ENCODE measurements at regions not wholly inside any gene's neighbourhood (a gene's known extent, or its start where the extent isn't known, plus 50 kb on each side); places are given as distances from the start of the nearest gene placed in this dataset.
"Not testable (repeated sequence)": the region's sequence is repeated elsewhere in the genome, so short reads cannot be mapped to it uniquely, and the experiment has no call there.

DNA sequence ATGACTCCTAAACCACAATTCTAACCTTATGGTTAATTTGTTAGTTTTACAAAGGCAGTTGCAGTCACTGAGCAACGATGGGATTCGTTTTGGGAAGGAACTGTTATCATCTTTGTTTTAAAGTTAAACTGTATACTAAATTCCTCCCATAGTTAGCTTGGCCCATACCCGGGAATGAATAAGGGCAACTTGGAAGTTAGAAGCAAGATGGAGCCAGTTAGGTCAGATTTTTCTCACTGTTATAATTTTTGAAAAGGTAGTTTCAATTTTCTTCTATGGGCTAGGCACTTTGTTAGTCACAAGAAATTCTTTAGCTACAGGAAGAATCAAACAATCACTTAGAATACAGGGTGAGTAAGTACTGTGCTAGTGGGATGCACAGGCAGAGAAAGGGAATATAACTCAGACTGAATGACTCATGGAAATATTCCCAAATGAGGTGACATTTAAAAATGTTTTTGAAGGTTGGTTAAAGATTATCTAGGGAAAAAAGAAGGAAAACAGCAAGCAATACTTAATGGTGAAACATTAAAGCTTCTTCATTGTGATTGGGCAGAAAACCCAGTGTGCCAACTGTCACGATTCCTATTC, 153.6 kb downstream of the MAGEB17 start:
- no peak for DNase-seq (ENCODE audit: low read depth)

DNA sequence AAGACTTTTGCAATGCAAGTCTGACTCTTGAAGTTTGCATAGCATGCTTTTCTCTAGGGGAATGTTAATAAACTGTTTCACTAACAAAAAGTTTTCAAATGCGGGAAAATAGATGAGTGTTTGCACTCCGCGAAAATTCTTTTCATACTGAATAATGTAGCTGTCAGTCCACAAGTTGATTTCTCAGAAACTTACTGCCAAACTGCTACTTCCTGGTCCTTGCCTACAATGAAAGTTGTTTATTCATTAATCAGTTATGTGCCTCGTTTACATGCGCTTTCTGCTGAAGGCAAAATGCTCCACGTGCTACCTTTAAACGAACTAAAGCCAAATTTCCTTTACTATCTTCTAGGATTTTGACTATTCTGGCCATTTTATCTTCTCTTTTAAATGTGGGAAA, 166.2 kb downstream of the MAGEB17 start:
- no peak for DNase-seq (ENCODE audit: low read depth)

- DNase-seq (ENCODE audit: low read depth): no peak
These were observed 167.9 kb downstream of the MAGEB17 start for GRCh38 chrX:16335181-16335580.

GRCh38 chrX:16347968-16348670, 180.8 kb downstream of the MAGEB17 start:
- no peak for DNase-seq (ENCODE audit: low read depth)

DNA sequence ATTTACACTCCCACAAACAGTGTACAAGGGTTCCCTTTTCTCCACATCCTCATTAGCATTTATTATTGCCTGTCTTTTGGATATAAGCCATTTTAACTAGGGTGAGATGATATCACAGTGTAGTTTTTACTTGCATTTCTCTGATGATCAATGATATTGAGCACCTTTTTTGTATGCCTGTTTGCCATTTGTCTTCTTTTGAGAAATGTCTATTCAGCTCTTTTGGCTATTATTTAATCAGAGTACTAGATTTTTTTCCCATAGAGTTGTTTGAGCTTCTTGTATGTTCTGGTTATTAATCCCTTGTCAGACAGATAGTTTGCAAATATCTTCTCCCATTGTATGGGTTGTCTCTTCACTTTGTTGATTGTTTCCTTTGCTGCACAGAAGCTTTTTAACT, 190.6 kb downstream of the MAGEB17 start:
- DNase-seq (ENCODE audit: low read depth): no peak

DNA sequence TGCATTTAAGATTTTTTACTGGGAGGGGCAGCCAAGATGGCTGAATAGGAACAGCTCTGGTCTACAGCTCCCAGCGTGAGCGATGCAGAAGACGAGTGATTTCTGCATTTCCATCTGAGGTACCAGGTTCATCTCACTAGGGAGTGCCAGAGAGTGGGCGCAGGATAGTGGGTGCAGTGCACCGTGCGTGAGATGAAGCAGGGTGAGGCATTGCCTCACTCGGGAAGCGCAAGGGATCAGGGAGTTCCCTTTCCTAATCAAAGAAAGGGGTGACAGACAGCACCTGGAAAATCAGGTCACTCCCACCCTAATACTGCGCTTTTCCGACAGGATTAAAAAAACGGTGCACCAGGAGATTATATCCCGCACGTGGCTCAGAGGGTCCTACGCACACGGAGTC, 192.8 kb downstream of the MAGEB17 start:
- not testable (repeated sequence) for DNase-seq (ENCODE audit: low read depth)

- no peak for DNase-seq (ENCODE audit: low read depth)
These were observed 201.4 kb downstream of the MAGEB17 start for GRCh38 chrX:16368696-16369095.

DNA sequence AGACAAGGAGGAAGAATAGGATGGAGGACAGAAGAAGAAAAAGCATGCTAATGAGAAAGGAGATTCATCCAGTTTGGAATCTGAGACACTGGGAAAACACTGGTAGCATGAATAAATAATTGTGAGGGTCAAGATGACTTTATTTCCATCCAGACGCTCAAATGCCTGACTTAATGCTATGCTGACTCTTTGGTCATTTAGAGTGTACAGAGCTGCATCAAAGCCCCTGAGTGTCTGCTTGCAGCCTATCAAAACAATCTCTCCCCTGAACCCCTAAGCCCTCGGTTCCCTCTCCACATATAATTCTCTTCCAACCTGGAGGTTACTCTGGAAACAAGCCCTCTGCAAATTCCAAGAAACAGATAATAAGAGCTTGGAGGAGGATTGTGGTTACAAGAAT, 208.8 kb downstream of the MAGEB17 start:
- no peak for DNase-seq (ENCODE audit: low read depth)

DNA sequence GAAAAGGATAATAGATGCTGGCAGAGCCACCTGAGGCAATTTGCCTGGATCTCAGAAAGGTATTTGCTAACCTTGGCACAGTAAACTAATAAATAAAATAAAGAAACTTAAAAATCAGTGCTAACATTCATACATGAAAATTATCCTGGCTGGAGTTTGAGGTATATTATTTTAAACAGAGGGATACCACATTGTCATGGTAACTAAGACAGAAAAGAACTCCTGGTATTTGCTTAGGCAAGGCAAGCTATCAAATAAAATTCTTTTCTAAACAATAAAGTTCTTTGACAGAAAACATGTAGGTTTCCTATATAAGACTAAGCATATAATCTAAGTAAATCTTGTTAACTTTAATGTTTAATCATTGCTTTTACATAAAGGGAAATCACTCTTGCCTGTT, 218.8 kb downstream of the MAGEB17 start:
- DNase-seq (ENCODE audit: low read depth): no peak

GRCh38 chrX:16392597-16392996, 225.3 kb downstream of the MAGEB17 start:
- DNase-seq (ENCODE audit: low read depth): no peak

- DNase-seq (ENCODE audit: low read depth): no peak
These were observed 227.0 kb downstream of the MAGEB17 start for GRCh38 chrX:16394290-16394689.

- DNase-seq (ENCODE audit: low read depth): no peak
These were observed 236.5 kb downstream of the MAGEB17 start for GRCh38 chrX:16403808-16404207.

GRCh38 chrX:16416588-16416987, 233.4 kb upstream of the S100G start:
- no peak for DNase-seq (ENCODE audit: low read depth)

GRCh38 chrX:16418650-16419049, 231.3 kb upstream of the S100G start:
- DNase-seq (ENCODE audit: low read depth): no peak

GRCh38 chrX:16427668-16428067, 222.3 kb upstream of the S100G start:
- no peak for DNase-seq (ENCODE audit: low read depth)

DNA sequence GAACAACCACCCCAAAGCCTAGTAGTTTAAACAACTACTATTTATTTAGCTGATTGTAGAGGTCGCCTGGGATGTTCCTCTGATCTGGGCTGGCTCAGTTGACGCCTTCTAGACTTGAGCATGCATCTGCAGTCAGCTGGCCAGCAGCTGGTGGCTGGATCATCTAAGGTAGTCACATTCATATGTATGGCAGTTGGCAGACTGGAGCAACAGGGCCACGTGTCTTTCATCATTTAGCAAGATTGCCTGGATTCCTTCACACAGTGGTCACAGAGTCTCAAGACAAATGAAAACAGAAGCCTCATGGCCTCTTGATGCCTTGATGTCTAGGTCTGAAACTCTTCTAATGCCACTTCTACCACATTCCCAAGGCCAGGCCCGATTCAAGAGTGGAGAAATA, 220.6 kb upstream of the S100G start:
- DNase-seq (ENCODE audit: low read depth): no peak

GRCh38 chrX:16431266-16431665, 218.7 kb upstream of the S100G start:
- no peak for DNase-seq (ENCODE audit: low read depth)

DNA sequence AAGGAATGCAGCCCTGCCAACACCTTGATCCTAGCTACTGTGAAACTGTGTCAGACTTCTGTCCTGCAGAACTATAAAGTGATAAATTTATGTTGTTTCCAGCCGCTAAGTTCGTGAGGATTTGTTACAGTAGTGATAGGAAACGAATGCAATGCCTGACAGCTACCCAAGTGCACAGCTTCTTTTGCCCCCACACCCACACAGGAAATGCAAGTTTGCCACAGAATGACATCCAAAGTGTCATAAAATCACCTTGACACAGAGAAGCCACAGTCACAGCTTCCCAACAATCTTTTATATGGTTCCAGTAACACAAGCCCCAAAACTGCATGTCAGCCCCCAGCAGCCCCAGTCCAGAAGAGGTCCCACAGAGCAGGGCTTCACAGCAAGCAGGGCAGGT, 216.9 kb upstream of the S100G start:
- no peak for DNase-seq (ENCODE audit: low read depth)

DNA sequence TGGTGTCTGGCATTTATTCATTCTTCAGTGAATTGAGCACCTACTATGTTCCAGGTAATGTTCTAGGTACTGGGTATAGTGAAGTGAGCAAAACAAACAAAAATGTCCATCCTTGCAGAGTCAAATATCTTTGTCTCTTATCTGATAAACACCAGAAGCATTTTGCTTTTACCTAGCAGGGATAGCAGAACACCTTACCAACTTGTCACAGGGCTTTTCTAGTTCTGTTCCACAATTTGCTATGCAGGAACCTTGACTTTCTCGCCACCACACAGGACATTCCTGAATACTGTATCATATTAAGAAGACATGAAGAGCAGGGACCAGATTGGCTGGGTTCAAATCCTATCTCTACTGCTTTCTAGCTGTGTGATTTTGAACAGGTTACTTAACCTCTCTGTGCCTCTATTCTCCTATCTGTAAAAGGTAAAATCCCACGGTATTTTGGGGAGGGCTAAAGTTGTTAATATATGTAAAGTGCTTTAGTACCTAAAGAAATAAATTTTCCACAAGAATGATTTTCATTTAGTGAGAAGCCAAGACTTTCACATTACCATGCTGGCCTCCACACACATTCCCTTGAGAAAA, 214.5 kb upstream of the S100G start:
- no peak for DNase-seq (ENCODE audit: low read depth)

GRCh38 chrX:16436348-16437188, 213.4 kb upstream of the S100G start:
- peak; percentile 41 for DNase-seq (ENCODE audit: low read depth)

DNA sequence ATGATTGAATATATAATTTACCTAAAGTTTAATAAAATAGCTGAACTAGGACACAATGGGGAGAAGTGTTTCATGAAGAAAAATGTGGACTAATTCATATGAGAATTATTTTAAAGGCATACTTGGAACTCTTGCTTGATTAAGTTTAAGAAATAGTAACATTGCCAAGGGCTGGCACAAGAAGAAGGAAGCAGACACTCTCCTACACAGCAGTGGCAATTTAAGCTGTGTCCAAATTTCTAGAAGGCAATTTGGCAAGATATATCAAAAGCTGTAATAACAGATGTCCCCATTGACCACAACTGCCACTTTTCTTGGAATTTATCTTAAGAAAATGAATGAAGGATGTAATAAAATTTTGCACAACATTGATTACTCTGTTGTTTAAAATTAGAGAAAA, 209.5 kb upstream of the S100G start:
- DNase-seq (ENCODE audit: low read depth): no peak

GRCh38 chrX:16444353-16444752, 205.6 kb upstream of the S100G start:
- DNase-seq (ENCODE audit: low read depth): no peak
